AML-193 (cell line): ENCODE measurements at regions not wholly inside any gene's neighbourhood (a gene's known extent, or its start where the extent isn't known, plus 50 kb on each side); places are given as distances from the start of the nearest gene placed in this dataset.

Experiments used
- DNase-seq, 2 experiments: peaks; one replicate each; lab custom pipeline; 2025; lab: John Stamatoyannopoulos, UW

- DNase-seq = peak; percentile 76 to 82
Observed at GRCh38 chr5:96070622-96071225, 109.1 kb upstream of the ELL2 start.

- DNase-seq = peak in 1 of 2 experiments; percentile 18
Observed at GRCh38 chr5:96067894-96068614, 106.4 kb upstream of the ELL2 start.

- no peak for DNase-seq
Observed at GRCh38 chr5:96067251-96067650, 105.6 kb upstream of the ELL2 start.

DNA sequence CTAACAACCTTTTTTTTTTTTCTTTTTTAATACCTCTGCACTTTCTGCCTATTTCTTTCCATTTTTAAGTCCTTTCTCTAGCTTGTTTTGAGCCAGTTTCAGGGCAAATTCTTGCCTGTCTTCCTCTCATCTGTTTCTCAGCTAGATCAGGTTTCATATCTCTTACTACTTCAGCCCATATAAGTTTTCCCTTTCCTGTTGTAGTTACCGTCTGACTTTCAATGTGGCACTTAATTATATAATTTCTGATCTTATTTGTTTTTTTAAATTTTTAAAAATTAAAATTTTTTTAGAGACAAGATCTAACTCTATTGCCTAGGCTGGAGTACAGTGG, 104.7 kb upstream of the ELL2 start:
- no peak for DNase-seq

- peak; percentile 10 to 17 for DNase-seq
Observed at GRCh38 chr5:96065685-96066385, 104.2 kb upstream of the ELL2 start.

GRCh38 chr5:96064877-96065276, 103.2 kb upstream of the ELL2 start:
- no peak for DNase-seq

DNA sequence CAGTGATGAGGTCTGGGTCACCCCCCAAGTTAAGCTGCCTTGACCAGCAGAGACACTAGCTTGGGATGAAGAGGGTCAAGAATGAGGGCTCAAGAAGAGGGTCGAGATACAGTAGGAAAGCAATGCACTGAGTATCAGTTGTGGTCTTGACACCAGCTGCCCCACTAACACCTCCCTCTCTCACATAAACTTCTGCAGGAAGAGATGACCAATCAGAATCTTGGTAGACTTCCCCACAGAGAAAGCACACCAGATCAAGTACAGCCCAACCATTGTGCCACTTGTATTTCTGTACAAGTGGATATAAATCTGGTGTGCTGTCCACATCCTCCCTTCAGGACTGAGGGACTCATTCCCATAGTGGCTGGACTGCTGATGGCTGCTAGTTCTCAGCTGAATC, 101.2 kb upstream of the ELL2 start:
- DNase-seq = no peak

- DNase-seq = no peak
Observed at GRCh38 chr5:96058084-96058483, 96.4 kb upstream of the ELL2 start.

- DNase-seq = no peak
Observed at GRCh38 chr5:96054311-96055030, 92.8 kb upstream of the ELL2 start.

- no peak for DNase-seq
Observed at GRCh38 chr5:96053063-96053735, 91.5 kb upstream of the ELL2 start.

DNA sequence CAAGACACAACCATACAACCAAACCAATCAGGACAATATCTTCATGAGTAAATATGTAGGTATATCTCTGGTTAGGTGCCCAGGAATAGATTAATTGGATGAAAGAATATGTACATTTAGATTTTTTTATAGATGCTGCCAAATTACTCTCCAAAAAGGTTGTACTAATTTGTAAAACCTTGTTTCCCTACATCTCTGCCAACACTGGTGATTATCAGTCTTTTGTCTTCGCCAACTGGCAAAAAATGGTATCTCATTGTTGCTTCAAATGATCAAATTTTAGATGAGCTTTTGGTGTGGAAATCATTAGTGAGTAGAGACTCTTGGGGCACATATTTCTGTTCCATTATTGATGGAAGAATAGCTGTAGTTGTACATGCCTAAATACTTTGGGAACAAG, 90.7 kb upstream of the ELL2 start:
- DNase-seq = no peak

GRCh38 chr5:96051401-96051830, 89.8 kb upstream of the ELL2 start:
- DNase-seq = no peak

DNA sequence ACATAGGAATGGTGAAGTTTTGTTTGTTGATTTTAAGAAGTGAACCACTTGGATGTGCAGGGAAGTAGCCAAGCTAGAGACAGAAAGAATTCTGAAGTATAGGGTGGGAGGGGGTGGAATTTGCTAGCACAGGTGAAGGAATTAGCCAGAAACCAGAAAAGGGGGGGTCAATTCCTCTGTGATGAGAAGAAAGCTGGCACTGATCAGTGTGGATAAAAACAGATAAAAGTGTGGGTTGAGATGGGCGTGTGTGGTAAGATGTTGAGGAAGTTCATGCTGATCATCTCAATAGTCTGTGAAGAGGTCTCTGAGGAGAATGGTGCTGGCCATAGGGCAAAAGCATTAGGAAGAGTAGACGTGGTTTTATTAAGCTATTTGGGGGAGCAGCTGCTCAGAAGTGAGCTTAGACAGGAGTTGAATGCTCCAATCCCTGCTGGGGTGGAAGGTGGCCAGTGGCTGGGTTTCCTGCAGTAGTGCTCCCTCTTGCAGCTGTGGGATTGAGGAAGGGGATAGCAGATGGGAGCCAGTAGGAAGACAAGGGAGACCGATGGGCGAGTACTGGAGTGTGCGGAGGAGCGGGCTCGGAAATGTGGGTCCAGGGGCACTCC, 88.7 kb upstream of the ELL2 start:
- DNase-seq = no peak

DNA sequence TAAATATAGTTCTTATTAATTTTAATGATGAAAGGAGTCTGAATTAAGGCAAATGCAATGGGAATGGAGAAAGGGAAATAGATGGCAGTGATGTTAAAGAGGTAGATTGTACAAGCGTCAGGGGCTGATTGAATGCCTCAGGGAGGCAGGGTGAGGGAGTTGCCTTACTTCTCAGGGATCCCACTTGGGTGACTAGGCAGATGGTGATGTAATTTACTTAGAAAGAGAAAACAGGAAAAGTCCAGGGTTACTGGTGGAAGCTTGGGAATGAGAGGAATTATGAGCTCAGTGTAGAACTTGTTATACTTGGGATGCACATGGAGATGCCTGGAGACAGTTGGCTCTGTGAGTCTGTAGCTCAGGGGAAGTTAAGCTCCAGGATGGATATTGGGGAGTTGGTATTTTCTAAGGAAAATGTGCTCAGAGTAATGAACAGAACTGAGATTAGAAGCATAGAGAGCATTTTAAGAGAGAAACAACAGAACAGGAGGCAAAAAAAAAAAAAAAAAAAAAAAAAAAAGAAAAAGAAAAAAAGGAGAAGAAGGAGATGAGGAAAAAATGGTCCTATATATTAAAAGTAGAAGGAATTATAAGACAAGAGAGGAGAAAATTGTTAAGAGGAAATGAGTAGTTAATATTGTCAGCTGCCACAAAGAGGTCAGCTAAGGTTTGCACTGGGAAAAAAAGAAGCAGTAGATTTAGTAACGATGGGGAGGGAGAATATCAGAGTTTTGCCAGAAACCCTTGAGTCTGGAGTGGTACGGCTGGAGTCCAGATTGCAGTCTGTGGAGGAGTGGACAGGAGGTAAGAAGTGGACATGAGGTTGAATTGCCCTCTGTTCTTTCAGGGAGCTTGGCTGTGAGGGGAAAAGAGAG, 88.0 kb upstream of the ELL2 start:
- DNase-seq = peak in 1 of 2 experiments; percentile 14

GRCh38 chr5:96048763-96049162, 87.1 kb upstream of the ELL2 start:
- DNase-seq = no peak

DNA sequence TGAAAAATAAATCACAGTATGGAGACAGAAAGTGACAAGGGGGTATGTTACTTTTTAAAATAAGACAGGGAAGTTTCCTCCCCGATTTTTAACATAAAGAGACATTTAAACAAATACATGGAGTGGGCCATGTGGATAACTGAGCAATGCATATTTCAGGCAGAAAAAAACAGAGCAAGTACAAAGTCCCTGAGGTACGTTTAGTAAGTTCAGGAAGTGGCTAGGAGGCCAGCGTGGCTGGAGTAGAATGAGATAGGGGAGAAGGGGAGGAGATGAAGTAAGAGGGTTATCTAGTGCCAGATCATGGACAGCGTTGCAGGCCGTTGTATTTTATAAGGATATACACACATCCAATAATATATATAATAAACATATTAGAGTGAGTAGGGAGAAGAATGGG, 84.2 kb upstream of the ELL2 start:
- DNase-seq = no peak

DNA sequence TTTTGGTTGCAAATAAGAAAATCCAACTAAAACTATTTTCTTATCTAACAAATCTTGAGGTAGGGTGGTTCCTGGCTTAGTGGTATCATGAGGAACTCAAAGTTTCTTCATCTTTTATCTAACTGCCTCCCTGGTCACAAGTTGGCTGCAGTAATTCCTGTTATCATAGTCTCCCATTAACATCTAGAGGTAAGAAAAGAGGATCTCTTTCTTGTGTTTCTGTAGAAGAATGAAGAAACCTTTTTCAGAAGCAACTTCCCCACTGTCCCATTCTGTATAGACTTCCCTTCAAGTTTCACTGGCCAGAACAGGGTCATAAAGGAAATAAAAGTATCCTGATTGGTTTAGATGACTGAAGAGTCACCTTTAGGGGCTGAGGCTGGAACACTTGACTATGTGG, 81.8 kb upstream of the ELL2 start:
- DNase-seq = peak; percentile 69 to 78

DNA sequence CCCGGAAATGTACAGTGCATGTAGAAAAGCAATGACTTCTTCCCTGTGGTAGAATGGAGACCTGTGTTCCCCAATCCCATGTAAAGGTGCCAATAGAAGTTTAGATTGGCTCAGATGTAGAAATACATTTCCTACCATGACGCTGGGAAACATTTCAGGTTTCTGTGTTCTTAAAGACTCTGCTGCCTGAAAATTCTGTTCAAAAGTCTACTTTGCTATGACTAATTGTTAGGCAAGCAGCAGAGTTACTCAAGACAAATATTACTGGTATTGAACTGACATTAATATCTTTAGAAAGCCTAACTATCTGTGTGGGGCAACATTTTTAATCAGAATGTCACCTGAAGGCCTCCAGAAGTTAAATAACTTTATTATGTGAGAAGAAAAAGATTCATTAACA, 75.5 kb upstream of the ELL2 start:
- no peak for DNase-seq

- no peak for DNase-seq
Observed at GRCh38 chr5:96036301-96036700, 74.7 kb upstream of the ELL2 start.

- no peak for DNase-seq
Observed at GRCh38 chr5:96035796-96036195, 74.1 kb upstream of the ELL2 start.

DNA sequence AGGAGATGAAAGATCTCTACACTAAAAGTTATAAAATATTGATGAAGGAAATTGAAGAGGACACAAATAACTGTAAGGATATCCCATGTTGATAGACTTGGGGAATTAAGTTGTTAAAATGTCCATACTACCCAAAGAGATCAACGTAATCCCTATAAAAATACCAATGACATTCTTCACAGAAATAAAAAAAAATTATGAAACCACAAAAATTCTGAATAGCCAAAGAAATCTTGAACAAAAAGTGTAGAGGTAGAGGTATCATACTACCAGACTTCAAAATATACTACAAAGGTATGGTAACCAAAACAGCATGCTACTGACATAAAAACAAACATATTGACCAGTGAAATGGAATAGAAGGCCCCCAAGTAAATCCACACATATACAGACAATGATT, 71.5 kb upstream of the ELL2 start:
- no peak for DNase-seq
